ENCODE measurements at regions not wholly inside any gene's neighbourhood (a gene's known extent, or its start where the extent isn't known, plus 50 kb on each side); places are given as distances from the start of the nearest gene placed in this dataset.

DNA sequence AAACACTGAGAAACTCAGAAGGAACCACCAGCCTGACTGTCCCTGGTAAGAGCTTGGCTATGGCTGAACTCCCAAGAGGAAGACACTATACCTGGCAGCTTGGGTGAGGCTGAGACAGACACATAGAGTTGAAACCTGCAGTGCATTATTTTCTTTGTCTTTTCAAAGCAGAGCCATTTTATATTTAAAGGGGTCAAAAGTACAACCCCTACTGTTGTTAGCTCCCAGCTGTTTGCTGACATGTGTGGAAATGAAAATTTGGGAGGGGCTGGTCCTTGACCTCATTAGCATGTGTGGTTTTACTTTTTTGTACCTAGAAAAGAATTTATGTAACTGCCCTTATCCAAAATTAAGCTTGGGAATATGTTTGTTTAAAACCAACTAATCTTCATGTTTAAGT is 309.0 kb downstream of the RPRM start:
- TF ChIP-seq, protein P1, sequence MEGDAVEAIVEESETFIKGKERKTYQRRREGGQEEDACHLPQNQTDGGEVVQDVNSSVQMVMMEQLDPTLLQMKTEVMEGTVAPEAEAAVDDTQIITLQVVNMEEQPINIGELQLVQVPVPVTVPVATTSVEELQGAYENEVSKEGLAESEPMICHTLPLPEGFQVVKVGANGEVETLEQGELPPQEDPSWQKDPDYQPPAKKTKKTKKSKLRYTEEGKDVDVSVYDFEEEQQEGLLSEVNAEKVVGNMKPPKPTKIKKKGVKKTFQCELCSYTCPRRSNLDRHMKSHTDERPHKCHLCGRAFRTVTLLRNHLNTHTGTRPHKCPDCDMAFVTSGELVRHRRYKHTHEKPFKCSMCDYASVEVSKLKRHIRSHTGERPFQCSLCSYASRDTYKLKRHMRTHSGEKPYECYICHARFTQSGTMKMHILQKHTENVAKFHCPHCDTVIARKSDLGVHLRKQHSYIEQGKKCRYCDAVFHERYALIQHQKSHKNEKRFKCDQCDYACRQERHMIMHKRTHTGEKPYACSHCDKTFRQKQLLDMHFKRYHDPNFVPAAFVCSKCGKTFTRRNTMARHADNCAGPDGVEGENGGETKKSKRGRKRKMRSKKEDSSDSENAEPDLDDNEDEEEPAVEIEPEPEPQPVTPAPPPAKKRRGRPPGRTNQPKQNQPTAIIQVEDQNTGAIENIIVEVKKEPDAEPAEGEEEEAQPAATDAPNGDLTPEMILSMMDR (IDR thresholded peaks at IDR 0.05; ENCODE audit: low read depth, low read length, poor library complexity, severe bottlenecking) = no peak
- TF ChIP-seq EZH2phosphoT487 (IDR thresholded peaks at IDR 0.05; ENCODE audit: borderline replicate concordance, low read length) = no peak

Data from DOHH2 (cell line).